A549 (cell line): ENCODE measurements at regions not wholly inside any gene's neighbourhood (a gene's known extent, or its start where the extent isn't known, plus 50 kb on each side); places are given as distances from the start of the nearest gene placed in this dataset.

Source experiments
- CTCF ChIP-seq: fragments of >200 bp; sonication (Bioruptor Twin); formaldehyde crosslinking; IDR thresholded peaks from 3 replicates; pipeline ENCODE4 v1.5.1; 2016
- EHF ChIP-seq: fragments of 250-450 bp; sonication (Bioruptor Pico); IDR thresholded peaks from 2 replicates; pipeline ENCODE4 v1.5.0; 2020; ENCODE audit warnings: mild to moderate bottlenecking
- EP300 ChIP-seq, 2 experiments: fragments of >200 bp; sonication (Bioruptor Twin); formaldehyde crosslinking; IDR thresholded peaks; 2 replicates in 1 of 2; 3 replicates in 1 of 2; pipeline ENCODE4 v1.6.1; 2016 to 2017
- HDAC2 ChIP-seq: fragments of 200-600 bp; sonication (generic); IDR thresholded peaks from 2 replicates; pipeline ENCODE4 v1.6.1; 2016
- HEYL ChIP-seq: fragments of 250-450 bp; sonication (Bioruptor Pico); IDR thresholded peaks from 2 replicates; pipeline ENCODE4 v1.8.0; 2021; ENCODE audit warnings: mild to moderate bottlenecking, moderate library complexity
- PBX3 ChIP-seq: IDR thresholded peaks from 2 replicates; pipeline ENCODE4 v1.6.1; 2012
- POLR2A ChIP-seq: IDR thresholded peaks from 2 replicates; pipeline ENCODE4 v1.6.1; 2012; ENCODE audit warnings: mild to moderate bottlenecking, low read length
- POLR2AphosphoS2 ChIP-seq: conservative IDR thresholded peaks from 2 replicates; pipeline ENCODE4 v1.6.1; 2012; ENCODE audit warnings: low read length, improper control_type of control experiment, inconsistent platforms
- RAD21 ChIP-seq, 2 experiments: fragments of >200 bp in 1 of 2; sonication (Bioruptor Twin) in 1 of 2; formaldehyde crosslinking in 1 of 2; IDR thresholded peaks in 1 of 2; conservative IDR thresholded peaks in 1 of 2; 2 replicates in 1 of 2; 3 replicates in 1 of 2; pipeline ENCODE4 v1.6.1; 2012 to 2018; ENCODE audit warnings: inconsistent platforms in 1 of 2
- TP53 ChIP-seq: fragments of 250-450 bp; sonication (Bioruptor Pico); IDR thresholded peaks from 2 replicates; pipeline ENCODE4 v1.5.0; 2021; ENCODE audit warnings: mild to moderate bottlenecking, moderate library complexity
- ZFP36 ChIP-seq: fragments of 450-650 bp; IDR thresholded peaks from 2 replicates; pipeline ENCODE4 v1.6.1; 2014; ENCODE audit warnings: borderline replicate concordance; ENCODE audit not compliant: partially characterized antibody

GRCh38 chr5:74407701-74408100 lies 232.8 kb downstream of the ENC1 start:
- TF ChIP-seq PBX3 (no peak), HEYL (CRISPR knock-in tag) (no peak), POLR2AphosphoS2 (no peak), HDAC2 (no peak), RAD21 (conservative IDR thresholded peaks at IDR 0.05 in 1 of 2, IDR thresholded peaks at IDR 0.05 in 1 of 2) (no peak), CTCF (no peak), EP300 (IDR thresholded peaks at IDR 0.05) (no peak), TP53 (no peak), POLR2A (no peak), ZFP36 (no peak), EHF (CRISPR knock-in tag) (no peak)
